GM18909 (cell line): ENCODE measurements at regions not wholly inside any gene's neighbourhood (a gene's known extent, or its start where the extent isn't known, plus 50 kb on each side); places are given as distances from the start of the nearest gene placed in this dataset.
"Not testable (repeated sequence)": the region's sequence is repeated elsewhere in the genome, so short reads cannot be mapped to it uniquely, and the experiment has no call there.

Source experiments
- ATAC-seq: cut with Tn5 transposase; IDR thresholded peaks from one replicate; pipeline ENCODE4 v1.9.1; 2021; ENCODE audit warnings: mild to moderate bottlenecking; ENCODE audit not compliant: unreplicated experiment, poor library complexity

DNA sequence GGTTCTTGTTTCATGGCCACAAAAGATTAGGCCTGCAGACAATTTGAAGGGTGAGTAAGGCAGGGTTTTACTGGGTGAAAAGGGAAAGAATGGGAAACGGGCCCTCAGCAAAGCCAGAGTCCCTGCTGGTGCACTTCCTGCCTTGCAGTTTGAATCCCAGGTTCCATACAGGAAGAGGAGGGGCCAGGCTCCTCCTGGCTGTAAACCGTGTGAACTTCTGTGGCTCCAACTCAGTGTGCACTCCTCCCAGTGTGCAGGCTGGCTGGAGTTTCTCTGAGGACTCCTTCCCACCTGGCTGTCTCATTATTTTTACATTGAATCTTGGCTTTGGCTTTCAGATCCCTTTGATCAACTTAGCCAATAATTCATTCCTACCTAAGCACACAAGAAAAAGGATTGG, 367.1 kb upstream of the KLF4 start:
- ATAC-seq = no peak

GRCh38 chr9:107855164-107855563, 365.6 kb upstream of the KLF4 start:
- ATAC-seq = no peak

DNA sequence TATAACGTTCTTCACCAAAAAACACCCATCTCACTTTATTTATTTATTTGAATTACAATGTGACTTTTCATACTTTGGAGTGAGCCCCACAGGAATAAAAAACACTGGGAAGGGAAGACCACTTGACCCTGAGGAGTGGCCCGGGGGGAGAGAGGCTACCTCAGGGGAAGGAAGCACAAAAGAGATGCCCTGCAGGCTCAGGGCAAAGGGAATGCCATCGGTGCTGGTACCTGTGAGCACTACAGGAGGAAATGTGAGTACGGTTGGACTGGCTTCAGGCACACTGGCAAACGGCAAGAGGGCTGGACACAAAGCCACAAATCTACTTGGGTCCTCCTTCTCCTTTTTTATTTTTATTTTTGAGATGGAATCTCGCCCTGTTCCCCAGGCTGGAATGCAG, 363.9 kb upstream of the KLF4 start:
- no peak for ATAC-seq

- no peak for ATAC-seq
These were observed 363.3 kb upstream of the KLF4 start for GRCh38 chr9:107852891-107853290.

DNA sequence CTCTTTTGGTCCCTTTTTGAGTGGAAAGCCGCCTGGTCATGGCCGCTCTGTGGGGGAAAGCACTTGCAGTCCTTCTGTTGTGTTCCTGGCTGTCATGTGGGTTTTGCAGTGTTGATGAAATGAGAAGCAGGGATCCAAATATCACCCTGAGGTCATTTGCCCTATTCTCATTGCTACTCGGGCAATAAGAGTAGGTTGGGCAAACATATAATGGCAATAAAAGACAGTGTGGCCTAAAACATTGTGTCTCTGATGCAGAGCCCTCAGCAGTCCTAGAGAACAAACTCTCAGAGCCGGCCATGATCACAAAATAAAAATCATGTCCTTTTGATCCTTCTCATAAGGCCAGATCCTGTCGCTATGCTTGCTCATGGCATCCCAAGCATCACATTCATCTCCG, 361.1 kb upstream of the KLF4 start:
- no peak for ATAC-seq

DNA sequence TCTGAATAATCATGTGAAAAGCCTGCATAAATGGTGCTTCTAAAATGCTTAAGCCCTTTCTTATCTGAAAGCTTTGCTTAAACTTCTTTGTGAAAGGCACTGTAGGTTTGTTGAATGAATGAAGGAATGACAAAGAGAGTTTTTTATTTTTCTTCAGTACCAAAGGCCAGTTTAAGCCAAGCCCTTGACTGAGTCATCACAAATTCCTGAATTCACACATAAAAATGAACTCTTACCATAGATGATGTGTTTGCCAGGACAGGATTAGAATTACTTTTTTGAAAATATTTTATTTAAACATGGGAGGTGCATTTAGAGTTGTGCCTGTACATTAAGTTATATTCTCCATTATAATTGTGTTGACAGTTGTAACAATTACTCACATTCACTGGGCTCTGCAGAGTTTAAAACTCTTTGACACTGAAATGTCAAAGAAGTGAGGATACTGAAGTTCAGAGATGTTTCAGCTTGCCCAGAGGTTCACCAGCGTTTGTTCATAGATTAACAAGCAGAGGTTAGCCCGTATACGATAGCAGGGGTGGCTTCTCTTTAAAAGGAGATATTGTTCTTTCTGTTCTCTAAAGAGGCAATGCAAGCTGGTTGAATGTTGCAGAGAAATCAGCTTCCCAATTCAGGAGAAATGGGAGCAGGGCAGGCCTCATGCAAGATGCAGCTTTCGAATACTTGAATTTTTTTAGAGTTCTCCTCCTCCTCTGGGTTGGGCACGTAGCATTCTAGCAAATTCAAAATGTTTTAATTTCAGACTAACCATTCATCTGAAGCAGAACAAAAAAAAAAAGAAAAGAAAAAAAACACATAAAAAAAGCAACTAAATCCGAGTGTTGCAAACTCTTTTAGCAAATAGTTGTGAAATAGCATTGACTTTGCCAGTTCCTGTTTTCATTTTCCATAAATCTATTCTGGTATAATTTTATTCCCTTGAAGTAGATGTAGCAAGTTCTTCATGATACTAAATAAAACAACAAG, 358.7 kb upstream of the KLF4 start:
- no peak for ATAC-seq

DNA sequence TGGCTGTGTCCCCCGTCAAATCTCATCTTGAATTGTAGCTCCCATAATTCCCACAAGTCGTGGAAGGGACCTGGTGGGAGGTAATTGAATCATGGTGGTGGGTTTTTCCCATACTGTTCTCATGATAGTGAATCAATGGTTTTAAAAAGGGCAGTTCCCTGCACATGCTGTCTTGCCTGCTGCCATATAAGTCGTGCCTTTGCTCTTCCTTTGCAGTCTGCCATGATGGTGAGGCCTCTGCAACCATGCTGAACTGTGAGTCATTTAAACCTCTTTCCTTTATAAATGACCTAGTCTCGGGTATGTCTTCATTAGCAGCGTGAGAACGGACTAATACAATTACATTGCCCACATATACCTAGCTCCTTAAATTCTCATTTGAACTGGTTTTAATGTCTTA, 353.0 kb upstream of the KLF4 start:
- ATAC-seq = no peak

DNA sequence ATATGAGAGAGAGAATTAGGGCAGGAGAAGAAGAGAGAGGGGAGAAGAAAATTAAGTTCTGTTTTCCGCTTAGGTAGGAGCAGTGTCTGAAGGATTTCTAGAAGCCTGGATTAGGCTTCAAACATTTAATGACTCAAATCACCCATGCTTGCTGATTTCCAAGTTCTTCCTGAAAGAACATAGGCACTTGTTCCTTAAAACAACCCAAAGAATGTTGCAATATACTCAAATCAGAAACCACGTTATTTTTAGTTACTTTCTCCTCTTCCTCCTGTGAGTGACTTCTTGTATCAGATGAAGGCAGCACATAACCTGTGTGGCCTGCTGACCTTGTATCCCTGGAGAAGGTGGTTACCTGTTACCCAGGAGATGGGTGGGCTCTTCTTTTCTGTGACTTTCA, 351.5 kb upstream of the KLF4 start:
- no peak for ATAC-seq

DNA sequence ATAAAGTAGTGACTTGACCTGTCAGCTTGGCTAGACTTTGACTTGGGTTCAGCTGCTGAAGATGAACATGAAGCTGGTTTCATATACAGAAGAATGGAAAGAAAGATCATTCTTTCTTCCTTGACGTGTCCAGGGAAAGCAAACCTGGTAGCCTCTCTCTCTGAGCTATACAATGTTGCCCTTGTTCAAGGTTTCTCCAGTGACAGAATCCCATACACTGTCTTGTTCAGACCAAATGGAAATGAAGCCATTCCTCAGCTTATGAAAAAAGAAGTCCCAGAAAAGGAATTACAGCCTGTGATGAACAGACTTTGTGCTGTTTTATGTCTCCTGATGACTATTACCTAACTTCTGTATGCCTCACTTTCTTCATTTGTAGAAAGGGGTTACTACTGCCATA, 349.8 kb upstream of the KLF4 start:
- ATAC-seq = no peak

- no peak for ATAC-seq
These were observed 349.2 kb upstream of the KLF4 start for GRCh38 chr9:107838766-107839165.

GRCh38 chr9:107836300-107836699, 346.7 kb upstream of the KLF4 start:
- no peak for ATAC-seq

- no peak for ATAC-seq
These were observed 343.7 kb upstream of the KLF4 start for GRCh38 chr9:107833295-107833694.

DNA sequence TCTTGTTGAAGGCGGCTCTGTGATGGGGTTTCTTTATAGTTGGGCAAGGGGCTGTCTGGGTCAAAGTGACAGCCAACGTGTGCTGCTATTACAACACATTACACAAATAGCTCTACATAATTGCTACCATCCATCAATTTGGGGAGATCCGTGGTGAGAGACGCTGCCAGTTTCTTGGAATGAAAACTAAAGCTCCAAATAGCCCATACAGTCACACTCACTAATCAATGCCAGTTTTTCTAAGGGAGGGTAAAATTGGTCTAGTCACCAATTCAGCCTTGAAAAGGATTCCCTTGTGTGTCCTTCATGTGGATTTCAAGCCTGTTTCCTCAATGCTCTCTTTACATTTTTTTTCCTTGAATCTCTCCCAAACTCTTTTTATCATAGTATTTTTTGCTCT, 343.3 kb upstream of the KLF4 start:
- ATAC-seq = no peak

GRCh38 chr9:107830479-107830878, 340.9 kb upstream of the KLF4 start:
- ATAC-seq = no peak

DNA sequence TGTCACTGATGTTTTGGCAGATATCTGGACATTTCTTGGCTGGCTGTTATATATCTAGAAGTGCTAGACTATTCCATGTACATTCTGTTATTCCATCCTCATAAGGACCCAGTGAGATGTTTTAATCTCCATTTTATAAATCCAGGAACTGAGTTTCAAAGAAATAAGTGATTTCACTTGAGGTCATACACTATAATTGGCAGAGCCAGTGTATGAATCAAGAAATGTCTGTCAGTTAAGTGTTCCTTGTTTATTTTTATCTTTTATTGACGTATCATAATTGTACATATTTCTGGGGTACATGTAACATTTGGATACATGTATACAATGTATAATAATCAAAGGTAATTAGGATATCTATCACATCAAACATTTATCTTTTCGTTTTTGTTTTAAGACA, 338.3 kb upstream of the KLF4 start:
- no peak for ATAC-seq

GRCh38 chr9:107827304-107827703, 337.7 kb upstream of the KLF4 start:
- peak; percentile 60 for ATAC-seq

DNA sequence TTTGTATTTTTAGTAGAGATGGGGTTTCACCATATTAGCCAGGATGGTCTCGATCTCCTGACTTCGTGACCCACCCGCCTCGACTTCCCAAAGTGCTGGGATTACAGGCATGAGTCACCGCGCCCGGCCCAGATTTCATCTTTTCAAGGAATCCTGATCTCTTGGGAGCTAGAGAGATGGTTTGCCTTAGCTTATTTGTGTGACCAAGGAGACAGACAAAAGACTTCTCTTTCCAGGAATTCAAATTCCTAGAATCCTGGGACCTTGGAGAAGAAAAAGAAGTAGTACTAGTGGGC, 337.1 kb upstream of the KLF4 start:
- ATAC-seq = not testable (repeated sequence)

DNA sequence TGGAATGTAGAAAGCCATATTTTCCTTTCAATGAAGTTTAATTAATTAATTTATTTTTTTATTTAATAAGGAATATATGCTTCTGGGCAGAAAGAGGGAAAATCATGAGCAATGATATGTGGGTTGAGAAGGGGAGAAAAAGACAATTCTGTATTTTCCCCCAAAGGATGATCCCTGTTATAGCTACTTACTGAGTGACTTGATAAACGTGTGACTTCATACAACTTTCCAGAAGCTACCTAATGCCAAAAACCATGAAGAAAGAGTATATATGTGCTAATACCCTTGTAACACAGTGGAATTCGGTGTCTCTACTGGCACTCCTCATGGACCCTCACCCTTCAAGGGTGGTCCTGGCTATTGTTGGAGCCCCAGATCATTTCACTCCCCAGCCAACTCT, 335.0 kb upstream of the KLF4 start:
- no peak for ATAC-seq

DNA sequence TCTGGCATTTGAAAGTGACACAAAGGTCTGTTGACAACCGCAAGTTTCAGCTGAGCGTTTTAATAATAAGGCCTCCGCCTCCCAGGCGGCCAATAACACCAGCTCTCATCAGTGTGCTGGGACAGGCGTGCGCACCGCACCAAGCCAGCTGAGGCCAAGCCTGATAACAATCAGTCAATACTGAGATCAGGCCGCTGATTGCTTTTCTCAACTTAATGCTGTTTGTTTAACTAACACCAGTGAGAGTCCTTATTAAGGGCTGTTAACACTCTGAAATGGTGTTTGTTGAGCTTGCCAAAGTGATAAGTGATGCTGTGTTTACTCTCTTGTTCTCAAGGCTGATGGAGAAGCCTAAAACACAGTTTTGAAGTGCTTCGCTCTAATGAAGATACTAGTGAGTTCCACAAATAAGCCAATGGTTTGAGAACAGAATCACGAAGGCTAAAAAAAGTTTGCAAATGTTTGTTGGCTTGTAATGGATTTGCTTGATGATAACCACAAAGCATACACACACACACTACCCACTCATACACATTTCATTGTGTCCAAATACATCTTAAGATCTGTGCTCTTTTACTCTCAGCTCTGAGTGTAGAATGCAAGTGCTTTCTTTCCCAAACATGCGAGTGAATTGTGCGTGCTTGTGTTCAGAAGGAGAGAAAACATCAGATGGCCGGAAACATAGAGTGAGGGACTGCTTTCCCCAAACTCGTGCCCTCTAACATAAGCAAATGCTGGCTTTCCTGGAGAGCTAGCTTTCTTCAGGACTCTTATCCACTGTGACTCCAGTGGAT, 330.4 kb upstream of the KLF4 start:
- no peak for ATAC-seq

- not testable (repeated sequence) for ATAC-seq
These were observed 328.9 kb upstream of the KLF4 start for GRCh38 chr9:107818503-107818829.

- ATAC-seq = not testable (repeated sequence)
These were observed 328.3 kb upstream of the KLF4 start for GRCh38 chr9:107817595-107818502.
